Omental fat pad (tissue), 3 donors: ENCODE measurements at regions not wholly inside any gene's neighbourhood (a gene's known extent, or its start where the extent isn't known, plus 50 kb on each side); places are given as distances from the start of the nearest gene placed in this dataset. TPM values are rescaled to one million over a fixed set of nuclear protein-coding genes. Genes with fewer than 3 reads are reported as not detected.

Source experiments
- ATAC-seq: fragments of 150-250 bp; one replicate; pipeline ENCODE4 v1.9.1; 2016; ENCODE audit warnings: mild to moderate bottlenecking, moderate library complexity; ENCODE audit not compliant: low FRiP score
- DNase-seq: peaks from one replicate; pipeline ENCODE4 v3.0.0-alpha.2; 2019; ENCODE audit warnings: low spot score
- CTCF ChIP-seq, 3 donors: fragments of 450-650 bp; IDR thresholded peaks; one replicate each; pipeline ENCODE4 v1.5.1; 2016 to 2017; ENCODE audit warnings: antibody characterized with exemption in 3 of 3, mild to moderate bottlenecking in 3 of 3, moderate library complexity in 2 of 3
- small RNA-seq: library from RNA; depleted of rRNA; stranded (forward); fragments of <200 nt; gene quantifications from one replicate; pipeline ENCODE3, GENCODE V24; 2016

DNA sequence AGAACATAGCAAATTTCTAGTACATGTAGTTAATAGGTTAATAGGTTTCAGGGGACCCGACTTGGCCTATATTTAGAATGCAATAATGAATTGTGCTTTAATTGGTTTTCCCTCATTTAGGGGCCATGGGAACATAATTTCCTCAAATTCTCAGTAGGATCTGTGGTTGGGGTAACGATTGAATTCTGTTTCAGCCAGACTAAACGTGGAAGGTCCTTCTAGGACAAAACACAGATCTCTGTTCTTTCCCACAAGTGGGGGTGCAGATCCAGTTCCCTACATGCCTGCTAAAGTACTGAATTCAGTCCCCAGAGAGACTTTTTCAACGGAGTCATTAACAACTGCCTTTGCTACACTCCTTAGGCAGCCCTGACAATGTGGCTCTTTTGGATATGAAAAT is 50.7 kb upstream of the AGBL1 start:
- no peak for ATAC-seq
- DNase-seq: no peak
- no peak for TF ChIP-seq CTCF (IDR thresholded peaks at IDR 0.05)

Small RNA genes lying in the stretch of these regions (small RNA-seq; reads per million reads assigned to genes)
- gene AC104229.1: not detected
